ENCODE measurements at regions not wholly inside any gene's neighbourhood (a gene's known extent, or its start where the extent isn't known, plus 50 kb on each side); places are given as distances from the start of the nearest gene placed in this dataset.
"Not testable (repeated sequence)": the region's sequence is repeated elsewhere in the genome, so short reads cannot be mapped to it uniquely, and the experiment has no call there.

DNA sequence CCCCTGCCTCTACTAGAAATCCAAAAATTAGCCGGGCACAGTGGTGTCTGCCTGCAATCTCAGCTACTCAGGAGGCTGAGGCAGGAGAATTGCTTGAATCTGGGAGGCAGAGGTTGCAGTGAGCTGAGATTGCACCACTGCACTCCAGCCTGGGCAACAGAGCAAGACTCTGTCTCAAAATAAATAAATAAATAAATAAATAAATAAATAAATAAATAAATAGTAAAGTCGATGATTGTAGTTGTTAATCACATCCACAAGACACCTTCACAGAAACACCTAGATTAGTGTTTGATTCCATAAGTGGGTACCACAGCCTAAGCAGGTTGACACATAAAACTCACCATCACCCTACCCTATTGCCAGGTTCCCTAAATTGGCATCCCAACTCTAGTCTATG lies 1199.0 kb downstream of the TYW1 start:
- TF ChIP-seq POLR2AphosphoS5 (IDR thresholded peaks at IDR 0.05; ENCODE audit: borderline replicate concordance, low read depth, low read length); EZH2 (IDR thresholded peaks at IDR 0.05): not testable (repeated sequence)
